H1 (cell line): ENCODE measurements at regions not wholly inside any gene's neighbourhood (a gene's known extent, or its start where the extent isn't known, plus 50 kb on each side); places are given as distances from the start of the nearest gene placed in this dataset.
A peak's percentile ranks its signal among the peaks of the same experiment; 100 is the strongest.

Experiments
- CTCF ChIA-PET: fragments of 300-600 bp; sonication (Branson Sonifier 250); formaldehyde crosslinking; loops from one replicate; lab custom pipeline; 2021; ENCODE audit not compliant: partially characterized antibody; lab: Charles Lee
- POLR2A ChIA-PET: fragments of 300-600 bp; sonication (Branson Sonifier 250); formaldehyde crosslinking; loops from one replicate; lab custom pipeline; 2021; ENCODE audit warnings: inconsistent platforms; ENCODE audit not compliant: partially characterized antibody; lab: Charles Lee
- DNase-seq, 2 experiments: peaks; one replicate each; pipeline versions ENCODE4 v3.0.0 to v3.0.0-alpha.2; 2010 to 2022; ENCODE audit warnings: low spot score in 2 of 2, low read depth in 1 of 2, mixed read lengths in 1 of 2
- FAIRE-seq: peaks from 2 replicates; lab custom pipeline; 2011; peaks lifted over from hg19 to GRCh38; lab: Jason Lieb, UNC
- H2AFZ ChIP-seq: 2 replicates; pipeline ENCODE4 v1.8.1; 2012; ENCODE audit warnings: low read length, inconsistent platforms
- H2AK5ac ChIP-seq: 2 replicates; pipeline ENCODE4 v1.6.1; 2013; ENCODE audit warnings: low read depth, low read length
- H2BK120ac ChIP-seq: replicated peaks from 2 replicates; pipeline ENCODE3; 2013; ENCODE audit warnings: low read depth, low read length, inconsistent platforms
- H2BK12ac ChIP-seq: 2 replicates; pipeline ENCODE4 v1.6.1; 2013; ENCODE audit warnings: low read depth, low read length
- H2BK15ac ChIP-seq: 2 replicates; pipeline ENCODE4 v1.6.1; 2013; ENCODE audit warnings: low read length
- H2BK20ac ChIP-seq: 2 replicates; pipeline ENCODE4 v1.6.1; 2013; ENCODE audit warnings: low read length
- H2BK5ac ChIP-seq: 2 replicates; pipeline ENCODE4 v1.6.1; 2013; ENCODE audit warnings: low read depth, low read length
- H3K14ac ChIP-seq: 2 replicates; pipeline ENCODE4 v1.6.1; 2013; ENCODE audit warnings: inconsistent platforms; ENCODE audit not compliant: insufficient read length
- H3K18ac ChIP-seq: 2 replicates; pipeline ENCODE4 v1.6.1; 2013; ENCODE audit warnings: low read length; ENCODE audit errors: extremely low read depth
- H3K23ac ChIP-seq: 2 replicates; pipeline ENCODE4 v1.6.1; 2013; ENCODE audit warnings: inconsistent platforms; ENCODE audit not compliant: insufficient read length
- H3K23me2 ChIP-seq: 2 replicates; pipeline ENCODE4 v1.6.1; 2013; ENCODE audit warnings: low read depth, low read length
- H3K27ac ChIP-seq: 2 replicates; pipeline ENCODE4 v1.6.1; 2011; ENCODE audit warnings: low read depth, low read length, inconsistent platforms
- H3K27me3 ChIP-seq, 4 experiments: replicated peaks in 1 of 4; 1 replicate in 1 of 4; 2 replicates in 3 of 4; pipeline versions ENCODE4 v1.6.1 to v1.8.1; 2011 to 2013; ENCODE audit warnings: low read length in 3 of 4, mild to moderate bottlenecking in 3 of 4, inconsistent platforms in 2 of 4, mixed read lengths in 2 of 4, moderate library complexity in 1 of 4; ENCODE audit not compliant: control insufficient read depth in 3 of 4, insufficient read depth in 3 of 4; ENCODE audit errors: extremely low read depth in 1 of 4
- H3K36me3 ChIP-seq, 4 experiments: 2 replicates each; pipeline versions ENCODE4 v1.6.1 to v1.8.1; 2011 to 2013; ENCODE audit warnings: mild to moderate bottlenecking in 4 of 4, low read length in 3 of 4, moderate library complexity in 2 of 4, control low read depth in 1 of 4, inconsistent platforms in 1 of 4; ENCODE audit not compliant: insufficient read depth in 4 of 4, control insufficient read depth in 2 of 4
- H3K4ac ChIP-seq: replicated peaks from 2 replicates; pipeline ENCODE3; 2013; ENCODE audit warnings: low read length, low read depth, mixed read lengths, inconsistent platforms; ENCODE audit not compliant: insufficient read length
- H3K4me1 ChIP-seq, 4 experiments: replicated peaks in 1 of 4; 1 replicate in 1 of 4; 2 replicates in 3 of 4; pipeline versions ENCODE4 v1.6.1 to v1.8.1; 2011 to 2013; ENCODE audit warnings: low read length in 3 of 4, inconsistent platforms in 2 of 4, mixed read lengths in 1 of 4; ENCODE audit not compliant: insufficient read depth in 4 of 4, control insufficient read depth in 3 of 4
- H3K4me2 ChIP-seq, 2 experiments: 2 replicates each; pipeline versions ENCODE4 v1.6.1 to v1.8.1; 2011 to 2013; ENCODE audit warnings: low read depth in 2 of 2, low read length in 2 of 2, control low read depth in 1 of 2, inconsistent platforms in 1 of 2, mild to moderate bottlenecking in 1 of 2; ENCODE audit not compliant: insufficient read depth in 1 of 2
- H3K4me3 ChIP-seq, 4 experiments: fragments of 200-600, 300-600 bp in 1 of 4; sonication (generic), shearing (Covaris generic), sonication (Bioruptor Twin) in 1 of 4; 2 replicates each; pipeline versions ENCODE4 v1.5.1 to v1.8.1; 2011 to 2016; ENCODE audit warnings: low read length in 4 of 4, low read depth in 3 of 4, control low read depth in 2 of 4, inconsistent platforms in 2 of 4, mild to moderate bottlenecking in 2 of 4, mixed read lengths in 1 of 4, moderate library complexity in 1 of 4; ENCODE audit not compliant: insufficient read depth in 2 of 4; ENCODE audit errors: extremely low read depth in 1 of 4
- H3K56ac ChIP-seq: replicated peaks from 2 replicates; pipeline ENCODE3; 2013; ENCODE audit warnings: low read depth, mild to moderate bottlenecking, mixed read lengths, low read length, inconsistent platforms; ENCODE audit not compliant: insufficient read length
- H3K79me1 ChIP-seq: 2 replicates; pipeline ENCODE4 v1.6.1; 2013; ENCODE audit warnings: low read depth, low read length, control low read depth
- H3K79me2 ChIP-seq, 2 experiments: 2 replicates each; pipeline versions ENCODE4 v1.6.1 to v1.8.1; 2012 to 2013; ENCODE audit warnings: low read length in 2 of 2, mild to moderate bottlenecking in 2 of 2, inconsistent platforms in 1 of 2; ENCODE audit not compliant: insufficient read depth in 2 of 2, control insufficient read depth in 1 of 2
- H3K9ac ChIP-seq, 4 experiments: replicated peaks in 1 of 4; 1 replicate in 1 of 4; 2 replicates in 3 of 4; pipeline versions ENCODE4 v1.6.1 to v1.8.1; 2011 to 2013; ENCODE audit warnings: low read depth in 3 of 4, low read length in 3 of 4, control low read depth in 2 of 4, mild to moderate bottlenecking in 2 of 4, moderate library complexity in 2 of 4, inconsistent platforms in 1 of 4; ENCODE audit errors: extremely low read depth in 1 of 4
- H3K9me3 ChIP-seq, 2 experiments: 2 replicates each; pipeline versions ENCODE4 v1.6.1 to v1.8.1; 2012 to 2013; ENCODE audit warnings: mild to moderate bottlenecking in 2 of 2, moderate library complexity in 2 of 2, control low read depth in 1 of 2, inconsistent platforms in 1 of 2, low read depth in 1 of 2, low read length in 1 of 2, mixed read lengths in 1 of 2; ENCODE audit not compliant: insufficient read depth in 2 of 2
- H4K20me1 ChIP-seq, 2 experiments: replicated peaks in 1 of 2; 2 replicates each; pipeline versions ENCODE3 to v1.8.1; 2011 to 2013; ENCODE audit warnings: inconsistent platforms in 2 of 2, low read length in 2 of 2, mild to moderate bottlenecking in 1 of 2; ENCODE audit not compliant: insufficient read depth in 2 of 2, control insufficient read depth in 1 of 2
- H4K5ac ChIP-seq: 2 replicates; pipeline ENCODE4 v1.6.1; 2013; ENCODE audit warnings: low read length, low read depth, mixed read lengths, inconsistent platforms; ENCODE audit not compliant: insufficient read length
- H4K8ac ChIP-seq: 2 replicates; pipeline ENCODE4 v1.8.0; 2013; ENCODE audit warnings: mild to moderate bottlenecking, moderate library complexity, low read length, inconsistent platforms; ENCODE audit not compliant: insufficient read depth; ENCODE audit errors: extremely low read depth
- H4K91ac ChIP-seq: replicated peaks from 2 replicates; pipeline ENCODE3; 2013; ENCODE audit warnings: low read length, mixed read lengths, inconsistent platforms; ENCODE audit not compliant: insufficient read length
- CBX8 ChIP-seq: fragments of 300-800, 300-1000 bp; sonication (generic); IDR thresholded peaks from 2 replicates; pipeline ENCODE4 v1.7.1; 2016; ENCODE audit warnings: low read depth, low read length, borderline replicate concordance
- GABPA ChIP-seq: IDR thresholded peaks from 2 replicates; pipeline ENCODE4 v1.6.1; 2011; ENCODE audit warnings: mild to moderate bottlenecking, low read length, moderate library complexity, borderline replicate concordance; ENCODE audit not compliant: insufficient read depth
- MAFK ChIP-seq: IDR thresholded peaks from 2 replicates; pipeline ENCODE4 v1.6.1; 2012; ENCODE audit warnings: low read depth, mild to moderate bottlenecking, improper control_type of control experiment, low read length
- NRF1 ChIP-seq: IDR thresholded peaks from 2 replicates; pipeline ENCODE4 v1.6.1; 2011; ENCODE audit warnings: mild to moderate bottlenecking, low read depth, low read length, improper control_type of control experiment
- RAD21 ChIP-seq, 2 experiments: IDR thresholded peaks in 1 of 2; conservative IDR thresholded peaks in 1 of 2; 2 replicates each; pipeline ENCODE4 v1.6.1; 2011; ENCODE audit warnings: low read depth in 2 of 2, low read length in 2 of 2, improper control_type of control experiment in 1 of 2, inconsistent platforms in 1 of 2, mild to moderate bottlenecking in 1 of 2, moderate library complexity in 1 of 2
- RBBP5 ChIP-seq: IDR thresholded peaks from 2 replicates; pipeline ENCODE4 v1.7.1; 2012; ENCODE audit warnings: low read depth, mild to moderate bottlenecking, inconsistent platforms, low read length, moderate library complexity, borderline replicate concordance
- RXRA ChIP-seq: IDR thresholded peaks from 2 replicates; pipeline ENCODE4 v1.6.1; 2011; ENCODE audit warnings: low read depth, mild to moderate bottlenecking, low read length, moderate library complexity; ENCODE audit not compliant: insufficient read depth
- SIN3A ChIP-seq, 2 experiments: IDR thresholded peaks in 1 of 2; conservative IDR thresholded peaks in 1 of 2; 2 replicates each; pipeline ENCODE4 v1.6.1; 2011 to 2012; ENCODE audit warnings: low read length in 2 of 2, improper control_type of control experiment in 1 of 2, low read depth in 1 of 2, mild to moderate bottlenecking in 1 of 2
- TF ChIP-seq, protein P1 (sequence below), 3 experiments: IDR thresholded peaks; 1 replicate in 2 of 3; 2 replicates in 1 of 3; pipeline versions ENCODE4 v1.5.1 to v1.6.1; 2011; ENCODE audit warnings: low read length in 3 of 3, mild to moderate bottlenecking in 3 of 3, inconsistent platforms in 2 of 3, low read depth in 1 of 3, moderate library complexity in 1 of 3; ENCODE audit not compliant: insufficient read depth in 1 of 3; ENCODE audit errors: control extremely low read depth in 1 of 3

- Histone ChIP-seq H3K79me1 (no peaks in the 10 kb centered on the region), H3K23ac (no peak overlapping the region), H4K20me1 (no peaks in the 10 kb centered on the region), H2BK120ac (no peak overlapping the region), H3K4me2 (no peak overlapping the region), H3K14ac (no peak overlapping the region), H3K56ac (no peak overlapping the region), H3K9me3 (no peaks in the 10 kb centered on the region; a peak in 1 of 4 replicates), H4K91ac (no peak overlapping the region), H4K8ac (no peak overlapping the region), H2BK15ac (no peak overlapping the region), H3K4me1 (peaks cover 0 to 10% (median 6%) of the 10 kb centered on the region in 4 experiments; a peak in 4 of 7 replicates), H3K36me3 (no peaks in the 10 kb centered on the region), H3K18ac (no peak overlapping the region), H3K4ac (no peak overlapping the region), H3K4me3 (no peak overlapping the region), H3K27ac (no peak overlapping the region), H3K79me2 (no peaks in the 10 kb centered on the region), H3K23me2 (no peaks in the 10 kb centered on the region), H2BK5ac (no peak overlapping the region; the same call in 1 of the 2 replicates), H2BK20ac (no peak overlapping the region), H4K5ac (no peak overlapping the region), H3K9ac (no peak overlapping the region), H3K27me3 (no peaks in the 10 kb centered on the region), H2AFZ (no peak overlapping the region), H2AK5ac (no peak overlapping the region), H2BK12ac (no peak overlapping the region)
- CTCF ChIA-PET: interaction anchor here (0.6 to 2.3 kb wide), 8 partner anchors 52 to 362 kb away, joined by 3 to 8 read pairs (median 3); partner anchors contain the start of gene KLF7
- FAIRE-seq (no peak), DNase-seq (no peak)
- POLR2A ChIA-PET: interaction anchor here (1.3 kb wide), 1 partner anchor 176 kb away, joined by 4 read pairs; the partner anchor contains the start of gene KLF7
- TF ChIP-seq, protein P1, sequence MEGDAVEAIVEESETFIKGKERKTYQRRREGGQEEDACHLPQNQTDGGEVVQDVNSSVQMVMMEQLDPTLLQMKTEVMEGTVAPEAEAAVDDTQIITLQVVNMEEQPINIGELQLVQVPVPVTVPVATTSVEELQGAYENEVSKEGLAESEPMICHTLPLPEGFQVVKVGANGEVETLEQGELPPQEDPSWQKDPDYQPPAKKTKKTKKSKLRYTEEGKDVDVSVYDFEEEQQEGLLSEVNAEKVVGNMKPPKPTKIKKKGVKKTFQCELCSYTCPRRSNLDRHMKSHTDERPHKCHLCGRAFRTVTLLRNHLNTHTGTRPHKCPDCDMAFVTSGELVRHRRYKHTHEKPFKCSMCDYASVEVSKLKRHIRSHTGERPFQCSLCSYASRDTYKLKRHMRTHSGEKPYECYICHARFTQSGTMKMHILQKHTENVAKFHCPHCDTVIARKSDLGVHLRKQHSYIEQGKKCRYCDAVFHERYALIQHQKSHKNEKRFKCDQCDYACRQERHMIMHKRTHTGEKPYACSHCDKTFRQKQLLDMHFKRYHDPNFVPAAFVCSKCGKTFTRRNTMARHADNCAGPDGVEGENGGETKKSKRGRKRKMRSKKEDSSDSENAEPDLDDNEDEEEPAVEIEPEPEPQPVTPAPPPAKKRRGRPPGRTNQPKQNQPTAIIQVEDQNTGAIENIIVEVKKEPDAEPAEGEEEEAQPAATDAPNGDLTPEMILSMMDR (IDR thresholded peaks at IDR 0.05; ENCODE audit: control extremely low read depth in 1 of 3, insufficient read depth in 1 of 3, low read depth in 1 of 3, low read length in 3 of 3): peak in 2 of 3 experiments; percentile 33 to 50; a peak in 3 of 4 replicates
- TF ChIP-seq RXRA: no peak
- no peak for TF ChIP-seq SIN3A (conservative IDR thresholded peaks at IDR 0.05 in 1 of 2, IDR thresholded peaks at IDR 0.05 in 1 of 2; ENCODE audit: low read depth in 1 of 2, low read length in 2 of 2)
- TF ChIP-seq RAD21 (IDR thresholded peaks at IDR 0.05 in 1 of 2, conservative IDR thresholded peaks at IDR 0.05 in 1 of 2; ENCODE audit: low read depth in 2 of 2, low read length in 2 of 2): peak; percentile 66 to 79
- no peak for TF ChIP-seq RBBP5
- no peak for TF ChIP-seq CBX8
- TF ChIP-seq NRF1: no peak
- TF ChIP-seq MAFK: no peak
- TF ChIP-seq GABPA: no peak
Observed at GRCh38 chr2:207341804-207342203, 176.1 kb upstream of the KLF7 start.
